ENCODE measurements at regions not wholly inside any gene's neighbourhood (a gene's known extent, or its start where the extent isn't known, plus 50 kb on each side); places are given as distances from the start of the nearest gene placed in this dataset.

GRCh38 chr1:211196880-211197279 lies 62.3 kb upstream of the RCOR3 start:
- TF ChIP-seq CTCF (conservative IDR thresholded peaks at IDR 0.05; ENCODE audit: low read depth, low read length) (no peak), RAD21 (IDR thresholded peaks at IDR 0.05; ENCODE audit: low read length) (no peak), FOS (IDR thresholded peaks at IDR 0.05; ENCODE audit: low read depth, low read length) (no peak), RCOR1 (IDR thresholded peaks at IDR 0.05; ENCODE audit: insufficient replicate concordance, low read length) (no peak)
- H2BK120ac ChIP-seq (ENCODE audit: low read depth, low read length), result no peak overlapping the region
- H3K9me1 ChIP-seq (ENCODE audit: insufficient read depth, low read length), result no peaks in the 10 kb centered on the region
- no peak overlapping the region for H3K4me2 ChIP-seq (ENCODE audit: low read depth, low read length)
- H4K8ac ChIP-seq (ENCODE audit: low read depth in 2 of 2, low read length in 2 of 2), result no peak overlapping the region
- H3K14ac ChIP-seq (replicated peaks; ENCODE audit: low read depth, low read length), result no peak overlapping the region
- no peak overlapping the region for H2AK5ac ChIP-seq (ENCODE audit: low read depth, low read length)
- H4K20me1 ChIP-seq (ENCODE audit: insufficient read depth, low read length), result no peaks in the 10 kb centered on the region
- dilution Hi-C loops (cut with HindIII; ENCODE audit: low sequenced_read_pairs, unreplicated experiment), result no loop called here
- no peak overlapping the region for H2BK15ac ChIP-seq (ENCODE audit: low read depth, low read length)
- in situ Hi-C loops (cut with MboI; ENCODE audit: low sequenced_read_pairs), result no loop called here
- ChIA-PET CTCF (no interaction called here), POLR2A (ENCODE audit: unreplicated experiment) (no interaction called here)
- H2AK9ac ChIP-seq (replicated peaks; ENCODE audit: low read depth, low read length, poor library complexity), result no peak overlapping the region
- no peak overlapping the region for H2BK20ac ChIP-seq (ENCODE audit: low read depth, low read length)
- no peaks in the 10 kb centered on the region for H3K36me3 ChIP-seq (ENCODE audit: control insufficient read depth, insufficient read depth, low read length)
- H4K91ac ChIP-seq (ENCODE audit: insufficient read depth, low read depth, low read length), result no peak overlapping the region
- H2BK5ac ChIP-seq (ENCODE audit: low read depth, low read length, poor library complexity, severe bottlenecking), result no peak overlapping the region
- no CpG with 5 or more reads among the region's 1 CpG for WGBS, 2 experiments (ENCODE audit: extremely low coverage in 2 of 2, insufficient read length in 1 of 2)
- ATAC-seq (ENCODE audit: low read depth) (no peak), DNase-seq (no peak)
- H3K9me3 ChIP-seq (ENCODE audit: control insufficient read depth, insufficient read depth, low read length), result no peaks in the 10 kb centered on the region
- H3K79me1 ChIP-seq (ENCODE audit: low read depth in 1 of 2, low read length in 2 of 2), result no peaks in the 10 kb centered on the region
- H3K18ac ChIP-seq (ENCODE audit: low read depth, low read length), result no peak overlapping the region
- no peak overlapping the region for H3K56ac ChIP-seq (ENCODE audit: extremely low read depth, insufficient read depth, low read length)
- intact Hi-C loops (cut with micrococcal nuclease), result no loop called here
- H3K4me1 ChIP-seq (ENCODE audit: control insufficient read depth, insufficient read depth, low read length), result no peaks in the 10 kb centered on the region
- H4K5ac ChIP-seq (ENCODE audit: low read depth, low read length), result no peak overlapping the region
- no peak overlapping the region for H3K4ac ChIP-seq (ENCODE audit: low read depth, low read length)
- H3K27me3 ChIP-seq (ENCODE audit: control insufficient read depth, insufficient read depth, low read length), result no peaks in the 10 kb centered on the region
- no peak overlapping the region for H3K23ac ChIP-seq (ENCODE audit: low read depth, low read length)
- no peak overlapping the region for H3K4me3 ChIP-seq (ENCODE audit: insufficient read depth, low read depth, low read length)
- no peak overlapping the region for H3K27ac ChIP-seq (ENCODE audit: insufficient read depth, low read length)
- no peak overlapping the region for H3K9ac ChIP-seq (ENCODE audit: low read depth, low read length)
- BruUV-seq (replicated peaks), result no TSS peak
- no peak overlapping the region for H2AFZ ChIP-seq (replicated peaks; ENCODE audit: low read length, poor library complexity)

Measured in IMR-90 (cell line).